ENCODE measurements at regions not wholly inside any gene's neighbourhood (a gene's known extent, or its start where the extent isn't known, plus 50 kb on each side); places are given as distances from the start of the nearest gene placed in this dataset.

DNA sequence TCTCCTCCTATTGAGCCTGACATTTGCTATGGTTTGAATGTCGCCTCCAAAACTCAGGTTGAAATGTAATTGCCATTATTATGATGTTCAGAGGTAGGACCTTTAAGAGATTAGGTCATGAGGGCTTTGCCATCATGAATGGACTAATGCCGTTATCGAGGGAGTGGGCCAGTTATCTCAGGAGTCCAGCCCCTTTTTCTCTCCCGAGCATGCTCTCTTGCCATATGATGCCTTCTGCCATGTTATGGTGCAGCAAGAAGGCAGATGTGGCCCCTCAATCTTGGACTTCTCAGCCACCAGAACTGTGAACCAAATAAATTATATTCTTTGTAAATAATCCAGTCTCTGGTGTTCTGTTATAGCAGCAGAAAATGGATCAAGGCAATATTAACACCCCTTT, 323.5 kb downstream of the RRAGC start:
- no peak for DNase-seq

GRCh38 chr1:38534473-38534823, 325.1 kb downstream of the RRAGC start:
- no peak for DNase-seq

- DNase-seq: no peak
Observed at GRCh38 chr1:38533772-38534472, 325.6 kb downstream of the RRAGC start.

GRCh38 chr1:38530957-38531356, 328.6 kb downstream of the RRAGC start:
- no peak for DNase-seq

- DNase-seq: no peak
Observed at GRCh38 chr1:38529946-38530345, 329.6 kb downstream of the RRAGC start.

GRCh38 chr1:38529391-38529790, 330.2 kb downstream of the RRAGC start:
- DNase-seq: no peak

DNA sequence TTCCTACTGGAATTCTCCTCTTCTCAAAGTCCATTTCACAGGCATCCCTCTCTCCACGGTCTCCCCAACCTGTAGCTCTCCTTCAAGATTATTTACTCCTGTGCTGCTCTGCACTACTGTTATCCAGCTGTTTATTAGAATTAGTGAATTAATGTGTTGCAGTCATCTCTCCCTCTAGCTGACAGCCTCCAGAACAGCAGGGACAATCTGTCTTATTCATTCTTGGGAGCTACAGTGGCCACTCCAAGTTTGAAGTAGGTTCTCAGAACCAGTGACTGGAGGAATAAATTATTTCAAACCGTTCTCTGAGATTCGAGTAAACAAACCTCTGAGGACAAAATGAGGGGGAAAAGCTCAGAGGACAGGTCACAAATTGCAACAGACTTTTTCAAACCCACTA, 330.9 kb downstream of the RRAGC start:
- DNase-seq: no peak

DNA sequence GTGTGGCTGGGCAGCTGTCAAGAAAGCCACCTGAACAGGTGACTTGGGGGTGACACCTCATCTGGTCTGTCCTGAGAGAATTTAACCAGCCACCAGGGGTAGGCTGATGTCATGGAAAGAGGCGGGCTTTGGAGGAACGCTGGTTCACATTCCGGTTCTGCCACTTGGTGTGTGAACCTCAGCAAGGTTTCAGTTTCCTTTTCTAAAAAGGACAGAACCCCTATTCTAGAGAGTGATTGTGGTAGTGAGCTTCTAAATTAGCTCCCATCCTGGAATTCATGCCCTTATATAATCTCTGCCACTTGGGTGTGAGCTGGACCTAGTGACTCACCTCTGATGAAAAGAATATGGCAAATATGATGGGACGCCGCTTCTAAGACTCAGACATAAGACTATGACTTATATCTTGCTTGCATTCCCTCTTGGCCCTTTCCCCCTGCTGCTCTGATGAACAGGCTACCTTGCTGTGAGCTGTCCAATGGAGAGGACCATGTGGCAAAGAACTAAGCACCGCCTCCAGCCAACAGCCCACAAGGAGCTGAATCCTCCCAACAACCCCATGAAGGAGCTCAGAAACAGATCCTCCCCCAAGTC, 332.1 kb downstream of the RRAGC start:
- DNase-seq: no peak

- no peak for DNase-seq
Observed at GRCh38 chr1:38526046-38526445, 333.5 kb downstream of the RRAGC start.

- DNase-seq: no peak
Observed at GRCh38 chr1:38525343-38526043, 334.1 kb downstream of the RRAGC start.

DNA sequence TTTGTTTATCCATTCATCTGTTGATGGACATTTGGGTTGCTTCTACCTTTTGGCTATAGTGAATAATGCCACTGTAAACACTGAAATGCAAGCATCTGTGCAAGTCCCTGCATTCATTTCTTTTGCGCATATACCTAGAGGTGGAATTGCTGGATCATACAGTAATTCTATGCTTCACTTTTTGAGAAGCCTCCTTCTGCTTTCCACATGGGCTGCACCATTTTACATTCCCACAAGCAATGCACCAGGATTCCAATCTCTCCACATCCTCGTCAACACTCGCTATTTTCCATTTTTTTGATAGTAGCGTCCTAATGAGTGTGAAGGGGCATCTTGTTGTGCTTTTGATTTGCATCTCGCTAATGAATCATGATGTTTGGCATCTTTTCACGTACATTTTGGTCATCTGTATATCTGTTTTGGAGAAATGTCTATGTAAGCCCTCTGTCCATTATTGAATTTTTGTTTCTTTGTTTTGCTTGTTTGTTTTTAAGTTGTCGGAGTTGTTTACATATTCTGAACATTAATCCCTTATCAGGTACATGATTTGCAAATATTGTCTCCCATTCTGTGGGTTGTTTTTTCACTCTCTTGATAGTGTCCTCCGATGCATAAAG, 335.4 kb downstream of the RRAGC start:
- DNase-seq: no peak

DNA sequence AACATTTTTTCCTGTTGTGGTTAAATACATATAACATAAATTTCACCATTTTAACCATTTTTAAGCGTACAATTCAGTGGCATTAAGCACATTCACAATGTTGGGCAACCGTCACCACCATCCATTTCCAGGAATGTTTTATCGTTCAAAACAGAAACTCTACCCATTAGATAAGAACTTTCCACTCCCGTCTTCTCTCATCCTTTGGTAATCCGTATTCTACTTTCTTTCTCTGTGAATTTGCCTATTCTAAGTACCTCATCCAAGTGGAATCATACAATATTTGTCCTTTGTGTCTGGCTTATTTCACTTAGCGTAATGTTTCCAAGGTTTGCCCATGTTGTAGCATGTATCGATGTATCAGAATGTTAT, 336.0 kb downstream of the RRAGC start:
- DNase-seq: no peak

- DNase-seq: no peak
Observed at GRCh38 chr1:38522915-38523567, 336.5 kb downstream of the RRAGC start.

GRCh38 chr1:38516560-38516959, 343.0 kb downstream of the RRAGC start:
- DNase-seq: no peak

DNA sequence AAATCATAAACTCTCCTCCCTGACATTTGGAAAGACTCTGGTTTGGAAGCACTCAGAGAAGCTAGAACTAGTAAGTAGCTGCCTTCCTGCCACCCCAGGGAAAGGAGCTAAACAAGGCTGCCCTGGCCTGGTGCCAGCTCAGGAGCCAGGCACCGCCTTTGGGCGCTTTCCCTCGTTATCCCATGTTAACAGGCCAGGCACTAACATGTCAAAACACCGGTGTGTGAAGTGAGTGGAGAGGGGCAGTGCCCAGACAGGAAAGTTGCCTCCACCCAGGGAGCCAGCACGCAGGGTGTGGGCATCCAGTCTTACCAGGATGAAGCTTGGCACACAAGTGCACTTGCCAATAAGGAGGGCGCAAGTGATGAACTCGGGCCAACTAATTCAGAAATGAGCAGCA, 346.8 kb downstream of the RRAGC start:
- no peak for DNase-seq

GRCh38 chr1:38512024-38512767, 347.4 kb downstream of the RRAGC start:
- no peak for DNase-seq

GRCh38 chr1:38508232-38508631, 351.3 kb downstream of the RRAGC start:
- no peak for DNase-seq

GRCh38 chr1:38507563-38507962, 352.0 kb downstream of the RRAGC start:
- no peak for DNase-seq

GRCh38 chr1:38505944-38506343, 353.6 kb downstream of the RRAGC start:
- DNase-seq: no peak

DNA sequence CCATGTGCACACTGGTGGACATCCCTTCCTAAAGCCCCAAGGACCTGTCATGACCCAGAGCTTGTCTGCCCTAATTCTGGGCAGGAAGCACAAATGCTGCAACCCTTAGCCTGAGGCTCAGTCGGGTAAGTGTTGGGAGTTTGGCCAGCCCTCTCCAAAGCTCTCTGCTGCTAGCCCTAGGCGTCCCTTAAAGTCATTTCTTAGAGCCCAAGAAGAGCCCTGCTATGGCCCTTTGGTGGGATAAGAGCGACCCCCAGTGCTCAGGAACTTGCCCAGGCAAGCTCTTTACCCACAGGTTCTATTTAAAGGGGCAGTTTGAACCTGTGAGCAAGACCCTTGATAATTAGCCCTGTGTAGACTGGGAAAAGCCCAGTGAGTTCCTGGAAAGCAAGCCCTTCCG, 356.8 kb downstream of the RRAGC start:
- no peak for DNase-seq

DNA sequence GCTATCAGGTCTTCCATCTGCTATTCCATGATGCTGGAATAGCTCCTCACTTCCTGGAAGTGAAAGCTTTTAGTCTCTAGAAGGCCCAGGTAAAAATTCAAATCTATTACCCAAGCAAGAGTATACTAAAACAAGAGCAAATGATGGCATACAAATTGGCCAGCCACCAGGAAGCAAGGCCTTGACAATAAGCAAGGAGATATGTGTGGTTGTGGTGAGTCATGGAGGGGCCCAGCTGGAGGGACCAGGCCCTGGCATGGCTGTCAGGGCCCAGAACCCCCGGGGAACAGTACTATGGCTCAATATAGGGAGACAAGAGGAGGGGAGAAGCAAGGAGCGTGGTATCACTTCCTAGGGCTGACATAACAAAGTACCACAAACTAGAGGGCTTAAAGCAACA, 358.7 kb downstream of the RRAGC start:
- DNase-seq: no peak

GRCh38 chr1:38500352-38500751, 359.2 kb downstream of the RRAGC start:
- no peak for DNase-seq

DNA sequence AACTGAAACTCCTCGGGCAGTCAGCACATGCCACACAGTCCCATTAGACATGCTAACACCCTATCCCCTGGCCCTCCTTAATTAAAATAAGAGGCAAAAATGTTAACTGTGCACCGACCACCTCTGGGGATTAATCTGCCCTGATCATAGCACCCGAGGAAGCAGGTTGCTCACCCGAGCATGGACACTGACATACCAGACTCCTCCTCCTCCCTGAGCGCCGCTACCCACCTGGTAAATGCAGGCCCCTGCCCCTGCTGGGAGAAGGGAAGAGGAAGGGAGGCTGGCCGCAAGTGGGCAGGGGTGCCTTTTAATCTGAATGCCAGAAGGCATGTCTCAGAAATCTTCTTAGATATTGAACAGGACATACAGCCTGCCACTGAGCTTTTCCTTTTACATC, 360.9 kb downstream of the RRAGC start:
- no peak for DNase-seq

Data from left hindlimb (tissue), 1 donor.